ENCODE measurements at regions not wholly inside any gene's neighbourhood (a gene's known extent, or its start where the extent isn't known, plus 50 kb on each side); places are given as distances from the start of the nearest gene placed in this dataset.

GRCh38 chr5:117302473-117302872 is 727.9 kb upstream of the SEMA6A start:
- Histone ChIP-seq H3K4me1 (ENCODE audit: control insufficient read depth in 1 of 2, low read depth in 2 of 2) (no peaks in the 10 kb centered on the region), H3K27me3 (replicated peaks; ENCODE audit: insufficient read depth) (no peaks in the 10 kb centered on the region), H3K9me3 (no peaks in the 10 kb centered on the region), H3K4me3 (no peak overlapping the region), H3K27ac (no peak overlapping the region), H3K36me3 (no peaks in the 10 kb centered on the region)
- DNase-seq (ENCODE audit: low spot score) (no peak), ATAC-seq (ENCODE audit: insufficient number of reproducible peaks, low FRiP score, low read depth) (no peak)
- TF ChIP-seq, protein P1, sequence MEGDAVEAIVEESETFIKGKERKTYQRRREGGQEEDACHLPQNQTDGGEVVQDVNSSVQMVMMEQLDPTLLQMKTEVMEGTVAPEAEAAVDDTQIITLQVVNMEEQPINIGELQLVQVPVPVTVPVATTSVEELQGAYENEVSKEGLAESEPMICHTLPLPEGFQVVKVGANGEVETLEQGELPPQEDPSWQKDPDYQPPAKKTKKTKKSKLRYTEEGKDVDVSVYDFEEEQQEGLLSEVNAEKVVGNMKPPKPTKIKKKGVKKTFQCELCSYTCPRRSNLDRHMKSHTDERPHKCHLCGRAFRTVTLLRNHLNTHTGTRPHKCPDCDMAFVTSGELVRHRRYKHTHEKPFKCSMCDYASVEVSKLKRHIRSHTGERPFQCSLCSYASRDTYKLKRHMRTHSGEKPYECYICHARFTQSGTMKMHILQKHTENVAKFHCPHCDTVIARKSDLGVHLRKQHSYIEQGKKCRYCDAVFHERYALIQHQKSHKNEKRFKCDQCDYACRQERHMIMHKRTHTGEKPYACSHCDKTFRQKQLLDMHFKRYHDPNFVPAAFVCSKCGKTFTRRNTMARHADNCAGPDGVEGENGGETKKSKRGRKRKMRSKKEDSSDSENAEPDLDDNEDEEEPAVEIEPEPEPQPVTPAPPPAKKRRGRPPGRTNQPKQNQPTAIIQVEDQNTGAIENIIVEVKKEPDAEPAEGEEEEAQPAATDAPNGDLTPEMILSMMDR (IDR thresholded peaks at IDR 0.05), result no peak

- TF ChIP-seq, protein P1 (IDR thresholded peaks at IDR 0.05), result no peak
- no peak overlapping the region for H3K4me3 ChIP-seq
Measured at GRCh38 chr5:117299936-117300328, 725.3 kb upstream of the SEMA6A start.

DNA sequence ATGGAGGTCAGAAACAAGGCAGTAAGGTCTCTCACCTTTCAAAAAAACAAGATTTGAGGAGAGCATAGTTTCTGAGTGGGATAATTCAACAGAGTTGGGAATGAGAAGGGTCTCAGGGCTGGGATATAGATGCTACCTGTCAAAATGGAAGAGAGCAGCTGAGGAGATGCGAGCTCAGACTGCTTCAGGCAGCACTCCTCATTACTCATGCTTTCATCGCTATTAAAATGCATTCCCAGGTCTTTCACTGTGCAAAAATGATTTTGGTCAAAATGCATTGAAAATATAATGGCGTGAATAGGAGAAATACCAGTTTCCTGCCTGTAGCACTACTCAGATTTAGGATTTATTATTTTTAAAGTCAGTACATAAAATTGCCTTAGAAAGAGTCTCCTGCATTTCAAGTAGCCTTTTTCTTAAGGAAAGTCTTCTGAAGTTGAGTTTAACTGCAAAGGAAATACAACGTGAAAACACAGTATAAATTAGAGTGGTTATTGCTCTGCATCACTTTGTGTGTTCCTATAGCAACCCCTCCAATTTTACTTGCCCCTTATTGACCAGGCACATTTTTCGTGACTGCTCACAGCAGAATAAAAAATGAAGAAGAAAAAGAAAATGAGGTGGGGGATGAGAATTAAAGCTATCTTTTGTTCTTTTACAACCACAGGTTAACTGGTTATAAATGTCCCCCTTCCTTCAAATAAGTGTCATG is 724.8 kb upstream of the SEMA6A start:
- Histone ChIP-seq H3K27ac (no peak overlapping the region), H3K4me1 (ENCODE audit: control insufficient read depth in 1 of 2, low read depth in 2 of 2) (no peaks in the 10 kb centered on the region), H3K27me3 (replicated peaks; ENCODE audit: insufficient read depth) (no peaks in the 10 kb centered on the region), H3K9me3 (no peaks in the 10 kb centered on the region), H3K36me3 (no peaks in the 10 kb centered on the region), H3K4me3 (no peak overlapping the region)
- TF ChIP-seq, protein P1 (IDR thresholded peaks at IDR 0.05), result no peak
- DNase-seq (ENCODE audit: low spot score) (no peak), ATAC-seq (ENCODE audit: insufficient number of reproducible peaks, low FRiP score, low read depth) (no peak)

More at GRCh38 chr5:117299936-117300328, 725.3 kb upstream of the SEMA6A start:
- DNase-seq (ENCODE audit: low spot score) (no peak), ATAC-seq (ENCODE audit: insufficient number of reproducible peaks, low FRiP score, low read depth) (no peak)
- no peak overlapping the region for H3K27ac ChIP-seq
- no peaks in the 10 kb centered on the region for H3K4me1 ChIP-seq (ENCODE audit: control insufficient read depth in 1 of 2, low read depth in 2 of 2)
- H3K9me3 ChIP-seq, result no peaks in the 10 kb centered on the region
- H3K36me3 ChIP-seq, result no peaks in the 10 kb centered on the region
- H3K27me3 ChIP-seq (replicated peaks; ENCODE audit: insufficient read depth), result no peaks in the 10 kb centered on the region

DNA sequence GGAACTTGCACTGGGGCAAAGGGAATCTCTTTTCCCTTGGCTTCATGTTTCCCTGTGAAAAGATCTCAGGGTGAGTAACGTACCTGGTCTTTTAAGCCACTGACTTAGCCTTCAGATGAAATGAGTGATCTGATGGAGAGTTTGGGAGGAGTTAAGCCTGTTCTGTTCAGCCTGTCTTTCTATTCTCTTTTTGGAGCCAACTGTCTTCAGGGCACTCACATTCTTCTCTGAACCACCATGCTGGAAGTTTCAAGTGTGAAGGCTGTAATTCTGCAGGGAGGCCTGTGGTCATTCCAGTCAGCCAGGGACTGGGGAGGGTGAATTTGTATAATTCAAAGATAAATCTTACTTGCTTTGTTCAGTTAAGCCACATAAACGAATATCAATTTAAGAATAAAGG is 722.2 kb upstream of the SEMA6A start:
- ATAC-seq (ENCODE audit: insufficient number of reproducible peaks, low FRiP score, low read depth), result no peak
- TF ChIP-seq, protein P1 (IDR thresholded peaks at IDR 0.05), result no peak
- H3K4me3 ChIP-seq, result no peak overlapping the region
- H3K9me3 ChIP-seq, result no peaks in the 10 kb centered on the region
- no peaks in the 10 kb centered on the region for H3K36me3 ChIP-seq
- H3K4me1 ChIP-seq (ENCODE audit: control insufficient read depth in 1 of 2, low read depth in 2 of 2), result no peaks in the 10 kb centered on the region
- H3K27me3 ChIP-seq (replicated peaks; ENCODE audit: insufficient read depth), result no peaks in the 10 kb centered on the region
- no peak for DNase-seq (ENCODE audit: low spot score)
- H3K27ac ChIP-seq, result no peak overlapping the region

DNA sequence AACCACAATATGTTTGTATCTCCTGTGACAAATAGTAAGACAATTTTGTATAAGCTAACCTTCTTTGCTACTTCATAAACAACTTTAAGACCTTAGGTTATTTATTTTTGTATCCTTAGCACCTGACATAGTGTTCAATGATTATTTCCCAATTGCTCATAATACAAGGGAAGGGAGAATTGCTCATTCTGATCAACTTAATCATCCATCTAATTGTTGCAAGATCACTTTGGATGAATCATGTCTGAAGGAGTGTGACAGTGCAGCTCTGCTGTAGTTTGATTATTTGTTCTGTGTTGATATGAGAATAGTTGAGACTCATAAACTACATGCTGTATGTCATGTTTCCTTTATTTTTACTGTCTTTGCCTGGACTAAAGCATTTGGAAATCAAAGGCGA is 721.3 kb upstream of the SEMA6A start:
- Histone ChIP-seq H3K36me3 (no peaks in the 10 kb centered on the region), H3K4me1 (ENCODE audit: control insufficient read depth in 1 of 2, low read depth in 2 of 2) (no peaks in the 10 kb centered on the region), H3K27me3 (replicated peaks; ENCODE audit: insufficient read depth) (no peaks in the 10 kb centered on the region), H3K27ac (no peak overlapping the region), H3K4me3 (no peak overlapping the region), H3K9me3 (no peaks in the 10 kb centered on the region)
- TF ChIP-seq, protein P1 (IDR thresholded peaks at IDR 0.05), result no peak
- no peak for DNase-seq (ENCODE audit: low spot score)
- ATAC-seq (ENCODE audit: insufficient number of reproducible peaks, low FRiP score, low read depth), result no peak

All from thoracic aorta (tissue), 2 donors.